IMR-90 (cell line): ENCODE measurements at regions not wholly inside any gene's neighbourhood (a gene's known extent, or its start where the extent isn't known, plus 50 kb on each side); places are given as distances from the start of the nearest gene placed in this dataset.

ENCODE experiments used
- ATAC-seq: fragments of 200-7000 bp; cut with Tn5 transposase; 2 replicates; pipeline ENCODE4 v1.9.1; 2020; ENCODE audit warnings: low read depth, mild to moderate bottlenecking, moderate library complexity
- BruUV-seq: library from RNA; stranded (reverse); fragments of 400-500 nt; replicated peaks from 2 replicates; lab custom pipeline; 2021; lab: Mats Ljungman, UMichigan
- CTCF ChIA-PET: fragments of 300-600 bp; formaldehyde crosslinking; extraction: SDS; loops from one replicate; lab custom pipeline; 2021; ENCODE audit warnings: antibody characterized with exemption; lab: Yijun Ruan, JAX
- POLR2A ChIA-PET: fragments of 300-600 bp; sonication (Branson Sonifier 250); formaldehyde crosslinking; loops from one replicate; lab custom pipeline; 2022; ENCODE audit warnings: antibody characterized with exemption; ENCODE audit not compliant: unreplicated experiment; lab: Charles Lee
- DNase-seq: peaks from one replicate; pipeline ENCODE4 v3.0.0; 2013
- H2AFZ ChIP-seq: replicated peaks from 2 replicates; pipeline ENCODE3; 2013; ENCODE audit warnings: low read length, mild to moderate bottlenecking; ENCODE audit not compliant: poor library complexity
- H2AK5ac ChIP-seq: 2 replicates; pipeline ENCODE4 v1.6.1; 2013; ENCODE audit warnings: low read depth, low read length, inconsistent platforms
- H2AK9ac ChIP-seq: replicated peaks from 2 replicates; pipeline ENCODE3; 2013; ENCODE audit warnings: mild to moderate bottlenecking, low read depth, low read length, moderate library complexity; ENCODE audit not compliant: poor library complexity
- H2BK120ac ChIP-seq: 2 replicates; pipeline ENCODE4 v1.6.1; 2013; ENCODE audit warnings: low read depth, low read length, inconsistent platforms
- H2BK15ac ChIP-seq: 3 replicates; pipeline ENCODE4 v1.6.1; 2013; ENCODE audit warnings: low read depth, low read length, inconsistent platforms
- H2BK20ac ChIP-seq: 2 replicates; pipeline ENCODE4 v1.6.1; 2013; ENCODE audit warnings: low read depth, mild to moderate bottlenecking, inconsistent platforms, low read length, moderate library complexity
- H2BK5ac ChIP-seq: 2 replicates; pipeline ENCODE4 v1.6.1; 2013; ENCODE audit warnings: mild to moderate bottlenecking, low read depth, low read length, inconsistent platforms; ENCODE audit not compliant: poor library complexity, severe bottlenecking
- H3K14ac ChIP-seq: replicated peaks from 2 replicates; pipeline ENCODE4 v1.6.1; 2013; ENCODE audit warnings: low read depth, low read length, inconsistent platforms
- H3K18ac ChIP-seq: 2 replicates; pipeline ENCODE4 v1.6.1; 2013; ENCODE audit warnings: low read depth, low read length, control low read depth
- H3K23ac ChIP-seq: 2 replicates; pipeline ENCODE4 v1.6.1; 2013; ENCODE audit warnings: low read depth, low read length, inconsistent platforms
- H3K27ac ChIP-seq: 2 replicates; pipeline ENCODE4 v1.5.1; 2013; ENCODE audit warnings: mild to moderate bottlenecking, control low read depth, low read length; ENCODE audit not compliant: insufficient read depth
- H3K27me3 ChIP-seq: 2 replicates; pipeline ENCODE4 v1.6.1; 2013; ENCODE audit warnings: low read length; ENCODE audit not compliant: control insufficient read depth, insufficient read depth
- H3K36me3 ChIP-seq: 2 replicates; pipeline ENCODE4 v1.6.1; 2013; ENCODE audit warnings: low read length, mixed read lengths; ENCODE audit not compliant: control insufficient read depth, insufficient read depth
- H3K4ac ChIP-seq: 2 replicates; pipeline ENCODE4 v1.6.1; 2013; ENCODE audit warnings: low read depth, low read length, inconsistent platforms
- H3K4me1 ChIP-seq: 2 replicates; pipeline ENCODE4 v1.6.1; 2013; ENCODE audit warnings: low read length, mixed read lengths; ENCODE audit not compliant: control insufficient read depth, insufficient read depth
- H3K4me2 ChIP-seq: 2 replicates; pipeline ENCODE4 v1.6.1; 2013; ENCODE audit warnings: low read depth, mild to moderate bottlenecking, control low read depth, low read length, moderate library complexity
- H3K4me3 ChIP-seq: 2 replicates; pipeline ENCODE4 v1.5.1; 2013; ENCODE audit warnings: low read depth, mild to moderate bottlenecking, control low read depth, low read length, moderate library complexity; ENCODE audit not compliant: insufficient read depth
- H3K56ac ChIP-seq: 2 replicates; pipeline ENCODE4 v1.6.1; 2013; ENCODE audit warnings: low read length, inconsistent platforms; ENCODE audit not compliant: insufficient read depth; ENCODE audit errors: extremely low read depth
- H3K79me1 ChIP-seq, 2 experiments: 2 replicates each; pipeline ENCODE4 v1.6.1; 2013; ENCODE audit warnings: low read length in 2 of 2, inconsistent platforms in 1 of 2, low read depth in 1 of 2
- H3K9ac ChIP-seq: 2 replicates; pipeline ENCODE4 v1.6.1; 2013; ENCODE audit warnings: low read depth, low read length, control low read depth
- H3K9me1 ChIP-seq: 2 replicates; pipeline ENCODE4 v1.6.1; 2013; ENCODE audit warnings: low read length, inconsistent platforms; ENCODE audit not compliant: insufficient read depth
- H3K9me3 ChIP-seq: 2 replicates; pipeline ENCODE4 v1.6.1; 2013; ENCODE audit warnings: low read length; ENCODE audit not compliant: control insufficient read depth, insufficient read depth
- H4K20me1 ChIP-seq: 2 replicates; pipeline ENCODE4 v1.6.1; 2013; ENCODE audit warnings: low read length, inconsistent platforms; ENCODE audit not compliant: insufficient read depth
- H4K5ac ChIP-seq: 2 replicates; pipeline ENCODE4 v1.6.1; 2013; ENCODE audit warnings: mild to moderate bottlenecking, low read depth, low read length, control low read depth
- H4K8ac ChIP-seq, 2 experiments: 2 replicates each; pipeline ENCODE4 v1.6.1; 2013; ENCODE audit warnings: low read depth in 2 of 2, low read length in 2 of 2, control low read depth in 1 of 2, inconsistent platforms in 1 of 2
- H4K91ac ChIP-seq: 2 replicates; pipeline ENCODE4 v1.6.1; 2013; ENCODE audit warnings: low read depth, low read length, inconsistent platforms; ENCODE audit not compliant: insufficient read depth
- BHLHE40 ChIP-seq: fragments of 150-350 bp; IDR thresholded peaks from 2 replicates; pipeline ENCODE4 v1.6.1; 2016; ENCODE audit warnings: mild to moderate bottlenecking, low read depth, low read length
- CEBPB ChIP-seq: IDR thresholded peaks from 2 replicates; pipeline ENCODE4 v1.6.1; 2012; ENCODE audit warnings: low read depth, low read length, improper control_type of control experiment
- CHD1 ChIP-seq: IDR thresholded peaks from 2 replicates; pipeline ENCODE4 v1.6.1; 2012; ENCODE audit warnings: low read depth, low read length, improper control_type of control experiment
- ELK1 ChIP-seq: fragments of 150-350 bp; IDR thresholded peaks from 2 replicates; pipeline ENCODE4 v1.6.1; 2016; ENCODE audit warnings: low read depth, mild to moderate bottlenecking, low read length, moderate library complexity, borderline replicate concordance
- FOS ChIP-seq: fragments of 150-350 bp; IDR thresholded peaks from 2 replicates; pipeline ENCODE4 v1.6.1; 2016; ENCODE audit warnings: low read depth, low read length
- MAFK ChIP-seq: IDR thresholded peaks from 2 replicates; pipeline ENCODE4 v1.6.1; 2012; ENCODE audit warnings: low read depth, low read length, improper control_type of control experiment
- MAZ ChIP-seq: IDR thresholded peaks from 2 replicates; pipeline ENCODE4 v1.6.1; 2012; ENCODE audit warnings: low read depth, mild to moderate bottlenecking, low read length, improper control_type of control experiment, moderate library complexity, borderline replicate concordance
- MXI1 ChIP-seq: IDR thresholded peaks from 2 replicates; pipeline ENCODE4 v1.6.1; 2012; ENCODE audit warnings: low read depth, mild to moderate bottlenecking, low read length, moderate library complexity, borderline replicate concordance
- NFE2L2 ChIP-seq: fragments of 150-350 bp; IDR thresholded peaks from 2 replicates; pipeline ENCODE4 v1.6.1; 2016; ENCODE audit warnings: low read depth, mild to moderate bottlenecking, low read length
- RAD21 ChIP-seq: IDR thresholded peaks from 2 replicates; pipeline ENCODE4 v1.6.1; 2012; ENCODE audit warnings: low read length, improper control_type of control experiment
- RCOR1 ChIP-seq: IDR thresholded peaks from 2 replicates; pipeline ENCODE4 v1.6.1; 2012; ENCODE audit warnings: mild to moderate bottlenecking, low read length, improper control_type of control experiment; ENCODE audit not compliant: insufficient replicate concordance
- USF2 ChIP-seq: fragments of 150-350 bp; IDR thresholded peaks from 2 replicates; pipeline ENCODE4 v1.6.1; 2017; ENCODE audit warnings: mild to moderate bottlenecking, antibody characterized with exemption, low read length, low read depth
- WGBS, 2 experiments: methylation state at CpG; one replicate each; pipeline versions ENCODE4 v1.1.5 to v1.1.7; 2013; ENCODE audit warnings: missing lambda C conversion rate in 2 of 2; ENCODE audit not compliant: insufficient read length in 1 of 2; ENCODE audit errors: extremely low coverage in 2 of 2; 5-methylcytosine and 5-hydroxymethylcytosine counted together
- dilution Hi-C: fragments of 300-500 bp; cut with HindIII; formaldehyde crosslinking; loops from one replicate; pipeline ENCODE4 v1.14.3; 2018; ENCODE audit warnings: low sequenced_read_pairs; ENCODE audit not compliant: unreplicated experiment
- in situ Hi-C: fragments of 300-500 bp; cut with MboI; formaldehyde crosslinking; loops from 3 replicates; pipeline ENCODE4 v1.14.3; 2019; ENCODE audit warnings: low sequenced_read_pairs, inconsistent platforms, mixed read lengths
- intact Hi-C: fragments of 100-400 bp; cut with micrococcal nuclease; formaldehyde crosslinking; loops from 2 replicates; pipeline ENCODE4 v1.10.0; 2022
- TF ChIP-seq, protein P1 (sequence below): conservative IDR thresholded peaks from 2 replicates; pipeline ENCODE4 v1.5.1; 2012; ENCODE audit warnings: mild to moderate bottlenecking, low read depth, low read length, improper control_type of control experiment

GRCh38 chr20:54339093-54339492 lies 131.2 kb downstream of the PFDN4 start:
- POLR2A ChIA-PET, result interaction anchor here (0.6 kb wide), 1 partner anchor 36 kb away, joined by 6 read pairs; no protein-coding TSS in a partner anchor
- CTCF ChIA-PET, result no interaction called here
- DNase-seq (no peak), ATAC-seq (no peak)
- Histone ChIP-seq H3K9ac (no peak overlapping the region), H2BK120ac (no peak overlapping the region), H3K14ac (no peak overlapping the region), H3K23ac (no peak overlapping the region), H3K9me3 (no peaks in the 10 kb centered on the region), H3K79me1 (no peaks in the 10 kb centered on the region), H2BK20ac (no peak overlapping the region), H3K4me3 (no peak overlapping the region), H3K36me3 (no peaks in the 10 kb centered on the region), H2AK9ac (no peak overlapping the region), H2BK5ac (no peak overlapping the region), H2AFZ (no peak overlapping the region), H4K8ac (no peak overlapping the region), H2BK15ac (no peak overlapping the region), H3K18ac (no peak overlapping the region), H3K56ac (no peak overlapping the region), H4K5ac (no peak overlapping the region), H4K91ac (no peak overlapping the region), H4K20me1 (no peaks in the 10 kb centered on the region), H3K4me2 (no peak overlapping the region), H2AK5ac (no peak overlapping the region), H3K9me1 (peaks cover 3% of the 10 kb centered on the region; the same call in 1 of the 2 replicates), H3K4ac (no peak overlapping the region), H3K27ac (no peak overlapping the region), H3K27me3 (no peaks in the 10 kb centered on the region), H3K4me1 (peaks cover 2% of the 10 kb centered on the region)
- dilution Hi-C loops (no loop called here), in situ Hi-C loops (no loop called here), intact Hi-C loops (no loop called here)
- TF ChIP-seq MAZ, result no peak
- no peak for TF ChIP-seq MXI1
- TF ChIP-seq MAFK, result no peak
- no peak for TF ChIP-seq RCOR1
- TF ChIP-seq, protein P1, sequence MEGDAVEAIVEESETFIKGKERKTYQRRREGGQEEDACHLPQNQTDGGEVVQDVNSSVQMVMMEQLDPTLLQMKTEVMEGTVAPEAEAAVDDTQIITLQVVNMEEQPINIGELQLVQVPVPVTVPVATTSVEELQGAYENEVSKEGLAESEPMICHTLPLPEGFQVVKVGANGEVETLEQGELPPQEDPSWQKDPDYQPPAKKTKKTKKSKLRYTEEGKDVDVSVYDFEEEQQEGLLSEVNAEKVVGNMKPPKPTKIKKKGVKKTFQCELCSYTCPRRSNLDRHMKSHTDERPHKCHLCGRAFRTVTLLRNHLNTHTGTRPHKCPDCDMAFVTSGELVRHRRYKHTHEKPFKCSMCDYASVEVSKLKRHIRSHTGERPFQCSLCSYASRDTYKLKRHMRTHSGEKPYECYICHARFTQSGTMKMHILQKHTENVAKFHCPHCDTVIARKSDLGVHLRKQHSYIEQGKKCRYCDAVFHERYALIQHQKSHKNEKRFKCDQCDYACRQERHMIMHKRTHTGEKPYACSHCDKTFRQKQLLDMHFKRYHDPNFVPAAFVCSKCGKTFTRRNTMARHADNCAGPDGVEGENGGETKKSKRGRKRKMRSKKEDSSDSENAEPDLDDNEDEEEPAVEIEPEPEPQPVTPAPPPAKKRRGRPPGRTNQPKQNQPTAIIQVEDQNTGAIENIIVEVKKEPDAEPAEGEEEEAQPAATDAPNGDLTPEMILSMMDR, result no peak
- TF ChIP-seq BHLHE40, result no peak
- no peak for TF ChIP-seq NFE2L2
- no peak for TF ChIP-seq RAD21
- no peak for TF ChIP-seq CEBPB
- TF ChIP-seq FOS, result no peak
- TF ChIP-seq ELK1, result no peak
- no peak for TF ChIP-seq USF2
- TF ChIP-seq CHD1, result no peak
- no TSS peak for BruUV-seq
- WGBS, 2 experiments, result 86% methylated on average over 4 of the region's 7 CpGs; no CpG with 5 or more reads in 1 of the 2 experiments
